Islet precursor cell (in vitro differentiated cells): ENCODE measurements at regions not wholly inside any gene's neighbourhood (a gene's known extent, or its start where the extent isn't known, plus 50 kb on each side); places are given as distances from the start of the nearest gene placed in this dataset.

Source experiments
- DNase-seq: peaks from one replicate; pipeline ENCODE4 v3.0.0-alpha.2; 2018

GRCh38 chr7:116425647-116426209 lies 73.8 kb upstream of the CAV2 start:
- DNase-seq: no peak

- no peak for DNase-seq
Observed at GRCh38 chr7:116426428-116427156, 72.9 kb upstream of the CAV2 start.

DNA sequence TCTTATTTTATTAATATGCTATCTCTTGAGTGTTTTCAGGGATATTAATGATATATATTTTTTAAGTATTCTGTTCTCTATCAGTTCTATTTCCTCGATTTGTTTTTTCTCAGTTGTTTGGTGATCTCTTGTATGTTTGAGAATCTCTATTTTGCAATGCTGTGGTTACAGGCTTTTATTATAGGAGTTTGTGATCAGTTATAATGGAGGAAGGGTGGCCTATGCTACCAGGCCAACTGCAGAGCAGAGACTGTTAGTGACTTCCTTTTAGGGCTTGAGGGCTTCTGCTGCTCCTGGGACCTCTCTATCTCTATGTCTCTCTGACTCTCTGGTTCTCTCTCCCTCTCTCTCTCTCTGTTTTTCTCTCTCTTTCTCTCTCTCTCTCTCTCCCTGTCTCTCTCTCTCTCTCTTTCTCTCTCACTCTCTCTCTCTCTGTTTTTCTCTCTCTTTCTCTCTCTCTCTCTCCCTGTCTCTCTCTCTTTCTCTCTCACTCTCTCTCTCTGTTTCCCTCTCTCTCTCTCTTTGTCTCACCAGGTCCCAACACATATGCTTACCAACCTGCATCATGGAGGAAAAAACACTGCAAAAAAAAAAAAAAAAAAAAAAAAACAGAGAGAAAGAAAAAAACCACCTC lies 69.4 kb upstream of the CAV2 start:
- DNase-seq: no peak

- no peak for DNase-seq
Observed at GRCh38 chr7:116431787-116432526, 67.6 kb upstream of the CAV2 start.

GRCh38 chr7:116432527-116432916 lies 67.0 kb upstream of the CAV2 start:
- DNase-seq: no peak

GRCh38 chr7:116433246-116433645 lies 66.3 kb upstream of the CAV2 start:
- DNase-seq: no peak

GRCh38 chr7:116434820-116435341 lies 64.7 kb upstream of the CAV2 start:
- no peak for DNase-seq

DNA sequence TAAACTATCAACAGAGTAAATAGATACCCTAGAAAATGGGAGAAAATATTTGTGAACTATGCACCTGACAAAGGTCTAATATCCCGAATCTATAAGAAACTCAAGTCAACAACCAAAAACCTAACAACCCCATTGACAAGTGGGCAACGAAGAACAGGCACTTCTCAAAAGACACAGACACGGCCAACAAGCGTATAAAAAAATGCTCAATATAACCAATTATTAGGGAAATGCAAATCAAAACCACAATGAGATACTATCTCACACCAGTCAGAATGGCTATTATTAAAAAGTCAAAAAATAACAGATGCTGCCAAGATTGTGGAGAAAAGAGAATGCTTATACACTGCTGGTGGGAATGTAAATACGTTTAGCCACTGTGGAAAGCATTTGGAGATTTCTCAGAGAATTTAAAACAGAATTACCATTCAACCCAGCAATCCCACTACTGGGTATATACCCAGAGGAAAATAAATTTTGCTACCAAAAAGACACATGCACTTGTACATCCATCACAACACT lies 63.2 kb upstream of the CAV2 start:
- no peak for DNase-seq

GRCh38 chr7:116438267-116438666 lies 61.3 kb upstream of the CAV2 start:
- no peak for DNase-seq

DNA sequence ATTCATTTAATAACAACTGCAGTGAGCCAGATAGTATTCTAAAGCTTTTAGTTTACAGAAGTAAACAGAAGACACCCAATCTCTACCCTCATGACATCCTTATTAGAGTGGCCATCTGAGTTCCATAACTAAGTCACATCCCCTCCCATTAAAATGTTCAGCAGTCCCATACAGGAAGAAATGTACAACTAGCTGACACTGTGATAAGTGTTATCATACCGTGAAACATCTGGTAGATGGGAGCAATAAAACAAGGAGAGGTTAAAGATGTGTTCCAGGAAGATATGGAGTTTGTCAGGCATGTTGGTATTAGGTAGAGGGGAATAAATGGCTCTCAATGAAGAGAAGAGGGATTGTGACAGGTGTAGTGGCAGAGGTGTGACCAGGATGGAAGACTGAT lies 60.5 kb upstream of the CAV2 start:
- DNase-seq: no peak

GRCh38 chr7:116439841-116440549 lies 59.5 kb upstream of the CAV2 start:
- DNase-seq: no peak

DNA sequence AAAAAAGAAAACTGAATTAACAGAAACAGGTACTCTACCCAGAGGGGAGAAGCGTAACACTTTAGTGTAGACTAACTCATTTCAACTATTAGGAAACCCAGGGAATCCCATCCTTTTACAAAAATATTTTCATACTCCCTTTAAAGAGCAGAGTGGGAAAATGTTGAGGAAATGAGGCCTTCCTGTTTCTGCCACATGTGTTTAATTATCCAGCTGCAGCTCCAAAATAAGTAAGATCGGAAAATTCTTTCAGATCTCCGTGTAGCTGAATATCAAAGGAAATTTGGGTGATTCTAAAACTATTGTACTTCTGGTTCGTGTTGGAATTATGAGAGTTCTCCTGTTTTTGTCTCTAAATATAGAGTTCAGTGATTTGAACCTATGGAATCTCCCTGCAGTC lies 58.0 kb upstream of the CAV2 start:
- no peak for DNase-seq

- no peak for DNase-seq
Observed at GRCh38 chr7:116443101-116443523, 56.4 kb upstream of the CAV2 start.

DNA sequence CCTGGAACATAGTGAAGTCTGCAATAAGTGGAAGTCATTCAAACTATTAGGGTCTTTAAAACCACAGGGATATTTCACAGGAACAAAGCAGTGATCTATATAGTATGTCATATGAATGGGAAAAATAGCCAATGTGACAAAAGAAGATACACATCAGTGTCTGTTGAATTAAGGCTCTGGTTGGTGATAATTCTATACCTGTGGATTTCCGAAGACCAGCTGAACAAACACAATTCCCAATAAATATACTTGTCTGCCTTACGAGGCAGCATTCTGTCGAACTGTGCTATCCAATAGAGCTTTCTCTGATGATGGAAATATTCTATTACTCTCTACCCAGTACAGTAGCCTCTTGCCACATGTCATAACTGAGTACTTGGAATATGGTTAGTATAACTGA lies 55.9 kb upstream of the CAV2 start:
- DNase-seq: no peak

- no peak for DNase-seq
Observed at GRCh38 chr7:116445447-116446211, 53.9 kb upstream of the CAV2 start.

DNA sequence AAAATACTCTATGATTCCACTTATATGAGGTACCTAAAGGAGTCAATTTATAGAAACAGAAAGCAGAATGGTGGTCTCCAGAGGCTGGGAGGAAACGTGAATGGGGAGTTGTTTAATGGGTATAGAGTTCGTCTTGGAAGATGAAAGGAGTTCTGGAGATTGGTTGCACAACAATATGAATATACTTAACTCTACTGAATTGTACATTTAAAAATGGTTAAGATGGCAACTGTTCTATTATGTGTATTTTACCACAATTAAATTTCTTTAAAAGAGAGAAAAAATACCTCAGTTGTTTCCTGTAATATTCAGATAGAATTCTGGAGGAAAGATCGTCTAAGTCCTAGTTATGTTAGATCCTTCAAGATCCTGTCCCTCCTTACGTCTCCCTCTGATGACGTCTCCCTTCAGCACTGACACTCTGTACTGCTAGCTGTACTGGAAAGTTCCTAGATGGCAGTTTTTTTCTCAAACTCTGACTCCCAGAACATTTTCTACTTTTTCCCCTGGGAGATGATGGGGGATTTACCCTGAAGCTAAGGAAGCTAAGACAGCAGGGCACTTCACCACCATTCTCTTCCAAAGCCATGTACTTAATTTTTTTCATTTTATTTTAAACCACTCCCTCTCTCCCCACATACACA lies 53.2 kb upstream of the CAV2 start:
- no peak for DNase-seq

- no peak for DNase-seq
Observed at GRCh38 chr7:116447436-116447835, 52.1 kb upstream of the CAV2 start.

DNA sequence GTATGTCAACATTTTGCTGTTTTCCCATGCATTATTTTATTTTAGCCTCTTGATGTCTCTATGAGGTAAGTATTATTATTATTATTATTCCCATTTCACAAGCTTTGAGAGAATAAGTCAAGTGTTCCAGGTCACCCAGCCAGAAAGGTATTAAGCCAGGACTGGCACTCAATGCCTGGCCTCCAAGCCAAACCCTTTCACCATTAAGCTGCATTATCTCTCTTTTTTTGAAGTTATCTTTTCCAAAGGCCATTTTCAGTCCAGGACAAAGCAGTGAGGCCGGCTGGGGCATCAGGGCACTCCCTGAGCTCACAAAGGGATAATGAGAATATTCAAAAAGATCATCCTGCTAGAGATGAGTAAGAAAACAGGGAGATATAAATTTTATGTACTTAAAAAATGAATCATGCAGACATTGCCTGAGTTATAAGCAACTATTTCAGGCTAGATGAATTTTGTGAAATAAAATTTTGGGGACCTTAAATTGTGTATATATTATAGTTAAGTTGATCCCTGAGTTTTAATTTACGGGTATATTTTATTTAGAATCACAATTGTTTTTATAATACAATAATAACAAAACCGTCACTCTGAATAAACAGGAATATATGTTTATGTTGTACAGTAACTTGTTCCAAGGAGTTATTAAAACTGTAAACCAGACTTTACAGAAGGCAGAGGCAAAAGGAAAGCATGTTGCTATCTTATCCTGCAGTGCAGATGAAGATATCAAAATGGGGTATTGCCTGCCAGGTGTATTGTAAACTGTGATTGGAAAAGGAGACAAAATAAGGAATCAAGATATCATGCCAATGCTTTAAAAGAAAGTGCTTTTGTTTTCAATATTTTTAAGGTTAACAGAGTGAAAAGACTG lies 51.3 kb upstream of the CAV2 start:
- DNase-seq: no peak

GRCh38 chr7:116449441-116449840 lies 50.1 kb upstream of the CAV2 start:
- no peak for DNase-seq
